ENCODE measurements at regions not wholly inside any gene's neighbourhood (a gene's known extent, or its start where the extent isn't known, plus 50 kb on each side); places are given as distances from the start of the nearest gene placed in this dataset.

DNA sequence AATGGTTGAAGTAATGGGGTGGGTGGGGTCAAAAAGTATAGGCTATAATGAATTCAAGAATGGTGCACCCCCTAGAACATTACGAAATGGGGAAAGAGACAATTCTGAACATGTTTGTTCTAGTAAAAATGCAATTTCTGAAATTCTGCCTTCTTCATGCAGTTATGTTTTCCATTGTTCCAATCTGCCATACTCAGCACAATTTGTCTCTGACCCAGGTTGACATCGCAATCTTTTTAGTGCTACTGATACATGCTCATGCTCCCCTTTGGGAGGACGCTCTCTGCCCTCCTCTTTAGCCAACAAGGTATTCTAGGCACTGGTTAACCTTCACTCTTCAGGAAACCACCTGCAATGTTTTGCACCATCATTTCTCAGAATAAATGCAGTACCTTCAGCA, 1303.9 kb upstream of the PIK3C3 start:
- H3K36me3 ChIP-seq = no peaks in the 10 kb centered on the region
- no peak for TF ChIP-seq CTCF (IDR thresholded peaks at IDR 0.05; ENCODE audit: low read depth, low read length)
- H3K27ac ChIP-seq = no peak overlapping the region
- no peaks in the 10 kb centered on the region for H3K27me3 ChIP-seq
- no peak for DNase-seq (ENCODE audit: low read depth in 1 of 2, low spot score in 1 of 2)
- H3K4me3 ChIP-seq = no peak overlapping the region
- H3K9me3 ChIP-seq (ENCODE audit: low read depth) = no peaks in the 10 kb centered on the region
- H3K4me1 ChIP-seq (ENCODE audit: low read depth) = no peaks in the 10 kb centered on the region

- no peak overlapping the region for H3K4me3 ChIP-seq
- H3K9me3 ChIP-seq (ENCODE audit: low read depth) = no peaks in the 10 kb centered on the region
- no peaks in the 10 kb centered on the region for H3K36me3 ChIP-seq
- H3K27ac ChIP-seq = no peak overlapping the region
- DNase-seq (ENCODE audit: low read depth in 1 of 2, low spot score in 1 of 2) = no peak
- TF ChIP-seq CTCF (IDR thresholded peaks at IDR 0.05; ENCODE audit: low read depth, low read length) = no peak
- peaks cover 3% of the 10 kb centered on the region for H3K4me1 ChIP-seq (ENCODE audit: low read depth)
- H3K27me3 ChIP-seq = no peaks in the 10 kb centered on the region
Observed at GRCh38 chr18:40642692-40643229, 1312.3 kb upstream of the PIK3C3 start.

GRCh38 chr18:40631319-40631718, 1323.7 kb upstream of the PIK3C3 start:
- H3K36me3 ChIP-seq = no peaks in the 10 kb centered on the region
- no peak overlapping the region for H3K27ac ChIP-seq
- no peaks in the 10 kb centered on the region for H3K4me1 ChIP-seq (ENCODE audit: low read depth)
- no peaks in the 10 kb centered on the region for H3K27me3 ChIP-seq
- no peak overlapping the region for H3K4me3 ChIP-seq
- no peaks in the 10 kb centered on the region for H3K9me3 ChIP-seq (ENCODE audit: low read depth)
- no peak for TF ChIP-seq CTCF (IDR thresholded peaks at IDR 0.05; ENCODE audit: low read depth, low read length)
- no peak for DNase-seq (ENCODE audit: low read depth in 1 of 2, low spot score in 1 of 2)

DNA sequence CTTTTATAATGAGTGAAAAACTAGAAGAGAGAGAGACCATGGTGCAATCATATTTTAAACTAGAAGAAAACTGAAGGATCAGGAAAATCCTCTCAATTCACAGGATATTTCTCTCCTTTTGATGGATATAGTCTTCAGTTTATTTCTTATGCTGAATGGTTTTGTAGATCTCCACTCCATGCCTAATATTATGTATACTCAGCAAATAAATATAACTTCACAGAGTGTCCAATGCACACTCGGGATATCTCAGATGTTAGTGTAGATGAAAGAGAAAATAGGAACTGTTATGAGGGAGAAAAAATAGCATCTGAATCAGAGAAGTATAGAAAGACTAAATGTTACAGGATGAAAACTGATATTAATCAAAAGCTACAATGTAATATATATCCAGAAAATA, 1324.5 kb upstream of the PIK3C3 start:
- H3K4me3 ChIP-seq = no peak overlapping the region
- H3K36me3 ChIP-seq = no peaks in the 10 kb centered on the region
- no peak overlapping the region for H3K27ac ChIP-seq
- no peaks in the 10 kb centered on the region for H3K27me3 ChIP-seq
- no peak for TF ChIP-seq CTCF (IDR thresholded peaks at IDR 0.05; ENCODE audit: low read depth, low read length)
- H3K4me1 ChIP-seq (ENCODE audit: low read depth) = no peaks in the 10 kb centered on the region
- no peak for DNase-seq (ENCODE audit: low read depth in 1 of 2, low spot score in 1 of 2)
- no peaks in the 10 kb centered on the region for H3K9me3 ChIP-seq (ENCODE audit: low read depth)

- no peaks in the 10 kb centered on the region for H3K36me3 ChIP-seq
- no peak overlapping the region for H3K27ac ChIP-seq
- H3K9me3 ChIP-seq (ENCODE audit: low read depth) = no peaks in the 10 kb centered on the region
- no peak overlapping the region for H3K4me3 ChIP-seq
- no peak for TF ChIP-seq CTCF (IDR thresholded peaks at IDR 0.05; ENCODE audit: low read depth, low read length)
- H3K4me1 ChIP-seq (ENCODE audit: low read depth) = no peaks in the 10 kb centered on the region
- no peak for DNase-seq (ENCODE audit: low read depth in 1 of 2, low spot score in 1 of 2)
- no peaks in the 10 kb centered on the region for H3K27me3 ChIP-seq
Observed at GRCh38 chr18:40624959-40625358, 1330.1 kb upstream of the PIK3C3 start.

- no peaks in the 10 kb centered on the region for H3K27me3 ChIP-seq
- no peaks in the 10 kb centered on the region for H3K4me1 ChIP-seq (ENCODE audit: low read depth)
- H3K4me3 ChIP-seq = no peak overlapping the region
- no peaks in the 10 kb centered on the region for H3K36me3 ChIP-seq
- H3K27ac ChIP-seq = no peak overlapping the region
- no peak for TF ChIP-seq CTCF (IDR thresholded peaks at IDR 0.05; ENCODE audit: low read depth, low read length)
- DNase-seq (ENCODE audit: low read depth in 1 of 2, low spot score in 1 of 2) = no peak
- H3K9me3 ChIP-seq (ENCODE audit: low read depth) = no peaks in the 10 kb centered on the region
Observed at GRCh38 chr18:40613721-40614120, 1341.3 kb upstream of the PIK3C3 start.

Measured in cardiac muscle cell (in vitro differentiated cells and primary cell).